ENCODE measurements at regions not wholly inside any gene's neighbourhood (a gene's known extent, or its start where the extent isn't known, plus 50 kb on each side); places are given as distances from the start of the nearest gene placed in this dataset.

DNA sequence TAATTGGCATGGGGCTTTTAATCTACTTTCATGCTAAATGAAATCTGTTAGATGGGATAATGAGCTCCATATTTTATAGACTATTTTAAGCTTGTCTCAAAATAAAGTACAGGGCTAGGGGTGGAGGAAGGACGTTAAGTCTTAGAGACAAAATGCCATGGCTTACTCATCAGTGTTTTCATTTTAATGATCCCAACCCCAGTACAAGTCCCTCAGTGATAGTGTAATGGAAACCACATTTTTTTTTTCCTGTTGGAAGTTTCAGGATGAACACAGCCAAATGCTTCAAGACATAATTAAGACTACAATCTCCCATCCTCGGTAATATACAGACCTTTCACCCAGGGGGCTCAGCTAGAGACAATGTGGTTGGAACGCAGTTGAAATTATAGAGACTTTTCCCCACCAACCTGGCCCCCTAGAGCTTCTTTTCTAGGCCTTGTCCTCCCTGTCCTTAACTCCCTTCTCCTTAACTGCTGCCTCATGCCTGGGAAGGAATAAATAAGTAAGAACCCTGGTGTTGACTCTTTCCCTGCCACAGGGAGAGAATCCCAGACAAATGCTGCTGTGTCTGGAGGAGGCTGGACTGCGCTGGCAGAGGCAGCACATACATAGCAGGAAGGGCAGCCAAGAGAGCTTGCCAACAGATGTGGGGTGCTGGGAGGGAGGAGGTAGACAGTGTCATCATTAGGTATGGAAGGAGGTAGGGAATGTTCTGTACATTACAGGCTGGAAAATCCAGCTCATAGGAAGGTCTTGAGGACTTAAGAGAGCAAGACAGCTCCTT lies 115.4 kb upstream of the ROPN1 start:
- no peak for TF ChIP-seq CTCF (IDR thresholded peaks at IDR 0.05)
- no peak for TF ChIP-seq POLR2A (IDR thresholded peaks at IDR 0.05)

All from thyroid gland (tissue), 4 donors.